Activated CD8-positive, alpha-beta memory T cell treated with anti-CD3 and anti-CD28 coated beads for 24 hours (primary cell): ENCODE measurements at regions not wholly inside any gene's neighbourhood (a gene's known extent, or its start where the extent isn't known, plus 50 kb on each side); places are given as distances from the start of the nearest gene placed in this dataset.

Source experiments
- DNase-seq: peaks from one replicate; pipeline ENCODE4 v3.0.0-alpha.2; 2020

GRCh38 chr7:16978358-16979244 is 96.8 kb upstream of the AGR3 start:
- DNase-seq, result no peak

GRCh38 chr7:16980539-16980938 is 98.8 kb upstream of the AGR3 start:
- DNase-seq, result no peak

- no peak for DNase-seq
These were observed 101.0 kb upstream of the AGR3 start for GRCh38 chr7:16982640-16983350.

GRCh38 chr7:16984375-16984774 is 102.6 kb upstream of the AGR3 start:
- no peak for DNase-seq

GRCh38 chr7:16985621-16986020 is 103.8 kb upstream of the AGR3 start:
- DNase-seq, result no peak

GRCh38 chr7:16986755-16987154 is 105.0 kb upstream of the AGR3 start:
- no peak for DNase-seq

GRCh38 chr7:16989811-16990413 is 108.1 kb upstream of the AGR3 start:
- no peak for DNase-seq

- DNase-seq, result no peak
These were observed 109.8 kb upstream of the AGR3 start for GRCh38 chr7:16991551-16991950.

GRCh38 chr7:16993543-16993942 is 111.8 kb upstream of the AGR3 start:
- no peak for DNase-seq

GRCh38 chr7:16998481-16999051 is 116.8 kb upstream of the AGR3 start:
- DNase-seq, result no peak

GRCh38 chr7:16999541-17000267 is 117.9 kb upstream of the AGR3 start:
- no peak for DNase-seq

GRCh38 chr7:17005271-17005670 is 123.5 kb upstream of the AGR3 start:
- DNase-seq, result no peak

- DNase-seq, result no peak
These were observed 126.1 kb upstream of the AGR3 start for GRCh38 chr7:17007841-17008240.

GRCh38 chr7:17009007-17009719 is 127.4 kb upstream of the AGR3 start:
- no peak for DNase-seq

GRCh38 chr7:17009933-17010332 is 128.2 kb upstream of the AGR3 start:
- DNase-seq, result no peak

GRCh38 chr7:17010637-17011300 is 129.0 kb upstream of the AGR3 start:
- DNase-seq, result no peak

GRCh38 chr7:17013204-17013603 is 131.4 kb upstream of the AGR3 start:
- no peak for DNase-seq

GRCh38 chr7:17014686-17015085 is 132.9 kb upstream of the AGR3 start:
- DNase-seq, result no peak

- no peak for DNase-seq
These were observed 133.8 kb upstream of the AGR3 start for GRCh38 chr7:17015598-17016031.

GRCh38 chr7:17016402-17017010 is 134.7 kb upstream of the AGR3 start:
- no peak for DNase-seq

GRCh38 chr7:17019106-17019505 is 137.3 kb upstream of the AGR3 start:
- DNase-seq, result no peak
